H9 (cell line): ENCODE measurements at regions not wholly inside any gene's neighbourhood (a gene's known extent, or its start where the extent isn't known, plus 50 kb on each side); places are given as distances from the start of the nearest gene placed in this dataset.

Experiments used
- DNase-seq: peaks from one replicate; pipeline ENCODE4 v3.0.0-alpha.2; 2017
- H2AFZ ChIP-seq: one replicate; pipeline ENCODE4 v1.6.1; 2013; ENCODE audit warnings: mild to moderate bottlenecking, low read length, control low read depth, moderate library complexity
- H2AK5ac ChIP-seq: 2 replicates; pipeline ENCODE4 v1.6.1; 2013; ENCODE audit warnings: low read length, control low read depth, mixed read lengths; ENCODE audit not compliant: insufficient read length
- H2BK120ac ChIP-seq: one replicate; pipeline ENCODE4 v1.6.1; 2013; ENCODE audit warnings: low read depth, mild to moderate bottlenecking, low read length, control low read depth, inconsistent platforms; ENCODE audit not compliant: poor library complexity, severe bottlenecking
- H2BK12ac ChIP-seq: 2 replicates; pipeline ENCODE4 v1.6.1; 2013; ENCODE audit warnings: low read length, control low read depth, mixed read lengths, low read depth; ENCODE audit not compliant: insufficient read length
- H2BK15ac ChIP-seq: 2 replicates; pipeline ENCODE4 v1.6.1; 2013; ENCODE audit warnings: low read depth, low read length, control low read depth
- H2BK20ac ChIP-seq: one replicate; pipeline ENCODE4 v1.6.1; 2013; ENCODE audit warnings: low read depth, mild to moderate bottlenecking, low read length, control low read depth, inconsistent platforms; ENCODE audit not compliant: poor library complexity, severe bottlenecking
- H2BK5ac ChIP-seq: 2 replicates; pipeline ENCODE4 v1.6.1; 2013; ENCODE audit warnings: low read length, control low read depth, mixed read lengths; ENCODE audit not compliant: insufficient read length
- H3K14ac ChIP-seq: 2 replicates; pipeline ENCODE4 v1.6.1; 2013; ENCODE audit warnings: low read length, control low read depth; ENCODE audit not compliant: insufficient read depth
- H3K18ac ChIP-seq: 2 replicates; pipeline ENCODE4 v1.6.1; 2013; ENCODE audit warnings: low read depth, mild to moderate bottlenecking, mixed read lengths, low read length, control low read depth; ENCODE audit not compliant: insufficient read length
- H3K23ac ChIP-seq: 2 replicates; pipeline ENCODE4 v1.6.1; 2013; ENCODE audit warnings: low read length, control low read depth, mixed read lengths, low read depth; ENCODE audit not compliant: insufficient read length
- H3K23me2 ChIP-seq: 2 replicates; pipeline ENCODE4 v1.6.1; 2013; ENCODE audit warnings: low read depth, mild to moderate bottlenecking, mixed read lengths, low read length, control low read depth; ENCODE audit not compliant: insufficient read length, poor library complexity, severe bottlenecking
- H3K27ac ChIP-seq: 2 replicates; pipeline ENCODE4 v1.5.1; 2013; ENCODE audit warnings: low read length, control low read depth, mixed read lengths, low read depth; ENCODE audit not compliant: insufficient read length
- H3K27me3 ChIP-seq: 2 replicates; pipeline ENCODE4 v1.6.1; 2013; ENCODE audit warnings: low read length, control low read depth, inconsistent platforms; ENCODE audit not compliant: insufficient read depth
- H3K4ac ChIP-seq: 2 replicates; pipeline ENCODE4 v1.6.1; 2013; ENCODE audit warnings: low read depth, mild to moderate bottlenecking, control low read depth, inconsistent platforms, low read length, moderate library complexity
- H3K4me1 ChIP-seq: 2 replicates; pipeline ENCODE4 v1.6.1; 2013; ENCODE audit warnings: low read length, control low read depth, inconsistent platforms; ENCODE audit not compliant: insufficient read depth
- H3K4me2 ChIP-seq: 2 replicates; pipeline ENCODE4 v1.6.1; 2013; ENCODE audit warnings: low read length, control low read depth, mixed read lengths; ENCODE audit not compliant: insufficient read length, insufficient read depth
- H3K56ac ChIP-seq: 2 replicates; pipeline ENCODE4 v1.6.1; 2013; ENCODE audit warnings: low read depth, mild to moderate bottlenecking, mixed read lengths, low read length, control low read depth; ENCODE audit not compliant: insufficient read length
- H3K79me1 ChIP-seq: 2 replicates; pipeline ENCODE4 v1.6.1; 2013; ENCODE audit warnings: low read depth, mild to moderate bottlenecking, moderate library complexity, low read length, control low read depth, inconsistent platforms; ENCODE audit not compliant: insufficient read depth, poor library complexity, severe bottlenecking
- H3K79me2 ChIP-seq: 2 replicates; pipeline ENCODE4 v1.6.1; 2013; ENCODE audit warnings: low read length, control low read depth, inconsistent platforms; ENCODE audit not compliant: insufficient read depth
- H3K9ac ChIP-seq: 2 replicates; pipeline ENCODE4 v1.6.1; 2013; ENCODE audit warnings: low read length, control low read depth, mixed read lengths; ENCODE audit not compliant: insufficient read length; ENCODE audit errors: extremely low read depth
- H3K9me3 ChIP-seq: one replicate; pipeline ENCODE4 v1.6.1; 2013; ENCODE audit warnings: low read depth, low read length, inconsistent platforms; ENCODE audit not compliant: control insufficient read depth
- H3T11ph ChIP-seq: one replicate; pipeline ENCODE4 v1.6.1; 2013; ENCODE audit warnings: mild to moderate bottlenecking, low read length, control low read depth, inconsistent platforms
- H4K20me1 ChIP-seq: one replicate; pipeline ENCODE4 v1.6.1; 2013; ENCODE audit not compliant: control insufficient read depth, insufficient read length, insufficient read depth
- H4K5ac ChIP-seq: 2 replicates; pipeline ENCODE4 v1.6.1; 2013; ENCODE audit warnings: low read depth, mild to moderate bottlenecking, mixed read lengths, low read length, control low read depth; ENCODE audit not compliant: insufficient read length
- H4K8ac ChIP-seq: replicated peaks from 2 replicates; pipeline ENCODE4 v1.6.1; 2013; ENCODE audit warnings: low read length, control low read depth, mixed read lengths, low read depth; ENCODE audit not compliant: insufficient read length
- H4K91ac ChIP-seq: 2 replicates; pipeline ENCODE4 v1.6.1; 2013; ENCODE audit warnings: low read depth, mild to moderate bottlenecking, moderate library complexity, mixed read lengths, low read length, control low read depth; ENCODE audit not compliant: insufficient read length
- H3K27ac Mint-ChIP-seq, 3 experiments: 2 replicates in 2 of 3; 3 replicates in 1 of 3; pipeline ENCODE4 v1.8.0; 2020 to 2021; ENCODE audit warnings: mixed read lengths in 3 of 3, mild to moderate bottlenecking in 1 of 3, moderate library complexity in 1 of 3
- H3K27me3 Mint-ChIP-seq: 2 replicates; pipeline ENCODE4 v1.8.0; 2021; ENCODE audit warnings: low read depth, mild to moderate bottlenecking, moderate library complexity, mixed read lengths
- H3K36me3 Mint-ChIP-seq, 3 experiments: 2 replicates in 2 of 3; 3 replicates in 1 of 3; pipeline ENCODE4 v1.8.0; 2020 to 2021; ENCODE audit warnings: low read depth in 3 of 3, mixed read lengths in 3 of 3; ENCODE audit not compliant: insufficient read depth in 1 of 3
- H3K4me1 Mint-ChIP-seq, 2 experiments: 2 replicates each; pipeline ENCODE4 v1.8.0; 2020; ENCODE audit warnings: mixed read lengths in 2 of 2
- H3K4me3 Mint-ChIP-seq, 2 experiments: 2 replicates in 1 of 2; 3 replicates in 1 of 2; pipeline ENCODE4 v1.8.0; 2020 to 2021; ENCODE audit warnings: mild to moderate bottlenecking in 2 of 2, mixed read lengths in 2 of 2, moderate library complexity in 1 of 2
- H3K9me3 Mint-ChIP-seq, 2 experiments: 2 replicates in 1 of 2; 3 replicates in 1 of 2; pipeline ENCODE4 v1.8.0; 2020; ENCODE audit warnings: mild to moderate bottlenecking in 2 of 2, mixed read lengths in 2 of 2, moderate library complexity in 1 of 2
- WGBS: extraction: QIAGEN DNeasy Blood & Tissue Kit; methylation state at CpG from one replicate; pipeline ENCODE4 v1.1.7; 2013; ENCODE audit warnings: missing lambda C conversion rate, low lambda C conversion rate, mixed read lengths; ENCODE audit not compliant: insufficient read length; ENCODE audit errors: extremely low coverage; 5-methylcytosine and 5-hydroxymethylcytosine counted together
- TF ChIP-seq, protein P1 (sequence below): fragments of 200-600 bp; sonication (generic); conservative IDR thresholded peaks from 3 replicates; pipeline ENCODE4 v1.8.0; 2021; ENCODE audit warnings: antibody characterized with exemption, mild to moderate bottlenecking

DNA sequence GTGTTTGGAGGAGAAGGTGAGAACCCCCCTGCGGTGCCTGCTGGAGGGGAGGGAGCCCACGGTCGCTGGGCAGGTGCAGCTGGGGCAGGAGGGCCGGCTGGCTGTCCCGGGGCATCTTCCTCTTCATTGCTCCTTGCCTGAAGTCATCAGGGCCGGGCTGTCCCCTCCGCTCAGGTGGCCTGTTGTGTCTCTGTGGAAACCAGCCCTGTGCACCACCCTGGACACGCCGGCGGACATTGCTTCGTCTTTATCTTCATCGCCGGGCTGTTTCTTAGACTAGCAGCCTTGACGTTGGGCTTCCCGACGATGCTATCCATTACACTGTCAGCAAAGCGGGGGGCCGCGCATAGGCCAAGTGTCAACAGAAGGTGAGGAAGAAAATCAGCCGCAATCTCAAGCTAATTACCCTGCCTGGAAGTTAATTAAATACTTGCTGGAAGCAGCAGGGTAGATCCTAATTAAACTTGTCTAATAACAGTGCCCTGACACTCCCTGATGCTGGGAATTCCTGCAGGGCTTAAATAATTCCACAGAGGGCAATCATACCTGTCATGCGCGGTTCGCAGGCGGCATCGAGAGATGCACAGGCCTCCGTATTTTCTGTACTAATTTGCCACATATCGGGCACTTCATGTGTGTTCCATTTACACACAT, 111.4 kb upstream of the SOX1 start:
- Histone ChIP-seq H3K79me1 (no peaks in the 10 kb centered on the region), H2BK20ac (no peak overlapping the region), H3K4me1 (no peaks in the 10 kb centered on the region), H2BK12ac (no peak overlapping the region), H3K9me3 (peaks cover 9% of the 10 kb centered on the region), H3K9ac (no peak overlapping the region), H2BK15ac (no peak overlapping the region), H2BK5ac (no peak overlapping the region), H3K14ac (no peak overlapping the region), H4K20me1 (no peaks in the 10 kb centered on the region), H3K18ac (no peak overlapping the region), H3K23me2 (no peaks in the 10 kb centered on the region), H4K91ac (no peak overlapping the region), H2AK5ac (no peak overlapping the region), H2AFZ (no peak overlapping the region), H4K5ac (no peak overlapping the region), H3K23ac (no peak overlapping the region), H3K79me2 (no peaks in the 10 kb centered on the region), H3K4ac (no peak overlapping the region), H4K8ac (no peak overlapping the region), H3K56ac (no peak overlapping the region), H3T11ph (no peak overlapping the region), H3K27me3 (no peaks in the 10 kb centered on the region), H2BK120ac (no peak overlapping the region), H3K27ac (no peak overlapping the region), H3K4me2 (no peak overlapping the region)
- DNase-seq = peak; percentile 22
- Mint-ChIP-seq H3K27me3 (peaks cover 26% of the 10 kb centered on the region), H3K36me3 (peaks cover 3 to 4% (median 4%) of the 10 kb centered on the region in 3 experiments; a peak in 6 of 7 replicates), H3K4me1 (peaks cover 11 to 14% of the 10 kb centered on the region in 2 experiments), H3K27ac (peak overlapping the region in 1 of 3 experiments; percentile 31; a peak in 1 of 7 replicates), H3K4me3 (no peak overlapping the region), H3K9me3 (peaks cover 10 to 13% of the 10 kb centered on the region in 2 experiments)
- TF ChIP-seq, protein P1, sequence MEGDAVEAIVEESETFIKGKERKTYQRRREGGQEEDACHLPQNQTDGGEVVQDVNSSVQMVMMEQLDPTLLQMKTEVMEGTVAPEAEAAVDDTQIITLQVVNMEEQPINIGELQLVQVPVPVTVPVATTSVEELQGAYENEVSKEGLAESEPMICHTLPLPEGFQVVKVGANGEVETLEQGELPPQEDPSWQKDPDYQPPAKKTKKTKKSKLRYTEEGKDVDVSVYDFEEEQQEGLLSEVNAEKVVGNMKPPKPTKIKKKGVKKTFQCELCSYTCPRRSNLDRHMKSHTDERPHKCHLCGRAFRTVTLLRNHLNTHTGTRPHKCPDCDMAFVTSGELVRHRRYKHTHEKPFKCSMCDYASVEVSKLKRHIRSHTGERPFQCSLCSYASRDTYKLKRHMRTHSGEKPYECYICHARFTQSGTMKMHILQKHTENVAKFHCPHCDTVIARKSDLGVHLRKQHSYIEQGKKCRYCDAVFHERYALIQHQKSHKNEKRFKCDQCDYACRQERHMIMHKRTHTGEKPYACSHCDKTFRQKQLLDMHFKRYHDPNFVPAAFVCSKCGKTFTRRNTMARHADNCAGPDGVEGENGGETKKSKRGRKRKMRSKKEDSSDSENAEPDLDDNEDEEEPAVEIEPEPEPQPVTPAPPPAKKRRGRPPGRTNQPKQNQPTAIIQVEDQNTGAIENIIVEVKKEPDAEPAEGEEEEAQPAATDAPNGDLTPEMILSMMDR = no peak
- WGBS = no CpG with 5 or more reads among the region's 27 CpGs
